Left lung (tissue), 4 donors: ENCODE measurements at regions not wholly inside any gene's neighbourhood (a gene's known extent, or its start where the extent isn't known, plus 50 kb on each side); places are given as distances from the start of the nearest gene placed in this dataset.

Experiments
- ATAC-seq: fragments of 200-7000 bp; cut with Tn5 transposase; one replicate; pipeline ENCODE4 v1.9.1; 2020; ENCODE audit warnings: moderate library complexity
- DNase-seq, 4 donors: peaks; one replicate each; pipeline ENCODE4 v3.0.0-alpha.2; 2013 to 2020
- H3K27ac ChIP-seq, 2 donors: fragments of 200-600 bp; sonication (generic) in 1 of 2; one replicate each; pipeline versions ENCODE4 v1.5.0 to v1.8.0; 2020 to 2021
- H3K27me3 ChIP-seq, 2 donors: fragments of 200-600 bp; sonication (generic) in 1 of 2; one replicate each; pipeline versions ENCODE4 v1.5.0 to v1.8.0; 2020 to 2021
- H3K36me3 ChIP-seq, 2 donors: fragments of 200-600 bp; sonication (generic) in 1 of 2; one replicate each; pipeline versions ENCODE4 v1.5.0 to v1.8.0; 2020 to 2021
- H3K4me1 ChIP-seq, 2 donors: fragments of 200-600 bp; one replicate each; pipeline ENCODE4 v1.8.0; 2021
- H3K4me3 ChIP-seq, 2 donors: fragments of 200-600 bp; sonication (generic) in 1 of 2; one replicate each; pipeline versions ENCODE4 v1.5.0 to v1.8.0; 2020 to 2021; ENCODE audit warnings: mild to moderate bottlenecking in 1 of 2
- H3K9me3 ChIP-seq, 2 donors: fragments of 200-600 bp; sonication (generic) in 1 of 2; one replicate each; pipeline versions ENCODE4 v1.5.0 to v1.8.0; 2020 to 2021
- intact Hi-C, 2 donors: fragments of 100-400 bp; cut with DNase I; formaldehyde crosslinking; loops; one replicate each; pipeline versions ENCODE4 v1.11.2 to v1.14.2; 2022
- TF ChIP-seq, protein P1 (sequence below), 2 donors: fragments of 200-600 bp; sonication (generic) in 1 of 2; IDR thresholded peaks; one replicate each; pipeline versions ENCODE4 v1.5.0 to v1.8.0; 2021; ENCODE audit warnings: antibody characterized with exemption in 2 of 2
- donor health status: DM: no; HTN: yes; CAD: no.
- donor health status: DM: no; HTN: no; CAD: no.

DNA sequence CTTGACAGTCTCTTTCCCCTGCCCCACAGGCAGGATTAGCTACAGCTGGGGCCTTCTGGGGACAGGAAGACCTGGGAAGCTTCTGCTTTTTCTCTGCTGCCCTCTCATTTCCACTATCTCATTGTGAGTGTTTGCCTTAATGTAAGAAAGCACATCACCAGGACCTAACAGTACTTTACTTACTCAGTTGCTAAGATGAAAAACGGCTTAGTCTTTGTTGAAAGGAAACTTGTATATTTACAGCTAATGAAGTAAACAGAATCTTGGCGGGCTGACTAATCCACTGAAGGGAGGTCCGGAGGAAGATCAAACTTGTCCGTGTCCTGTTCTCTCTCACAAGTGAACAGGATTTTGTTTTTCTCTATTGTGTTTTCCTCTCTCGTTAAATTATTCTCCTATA, 128.6 kb downstream of the SOD2 start:
- Histone ChIP-seq H3K4me3 (no peak overlapping the region), H3K27ac (no peak overlapping the region), H3K36me3 (no peaks in the 10 kb centered on the region), H3K4me1 (no peaks in the 10 kb centered on the region), H3K9me3 (peaks cover 0 to 13% of the 10 kb centered on the region in 2 donors), H3K27me3 (no peaks in the 10 kb centered on the region)
- DNase-seq (no peak), ATAC-seq (no peak)
- intact Hi-C loops, result no loop called here
- TF ChIP-seq, protein P1, sequence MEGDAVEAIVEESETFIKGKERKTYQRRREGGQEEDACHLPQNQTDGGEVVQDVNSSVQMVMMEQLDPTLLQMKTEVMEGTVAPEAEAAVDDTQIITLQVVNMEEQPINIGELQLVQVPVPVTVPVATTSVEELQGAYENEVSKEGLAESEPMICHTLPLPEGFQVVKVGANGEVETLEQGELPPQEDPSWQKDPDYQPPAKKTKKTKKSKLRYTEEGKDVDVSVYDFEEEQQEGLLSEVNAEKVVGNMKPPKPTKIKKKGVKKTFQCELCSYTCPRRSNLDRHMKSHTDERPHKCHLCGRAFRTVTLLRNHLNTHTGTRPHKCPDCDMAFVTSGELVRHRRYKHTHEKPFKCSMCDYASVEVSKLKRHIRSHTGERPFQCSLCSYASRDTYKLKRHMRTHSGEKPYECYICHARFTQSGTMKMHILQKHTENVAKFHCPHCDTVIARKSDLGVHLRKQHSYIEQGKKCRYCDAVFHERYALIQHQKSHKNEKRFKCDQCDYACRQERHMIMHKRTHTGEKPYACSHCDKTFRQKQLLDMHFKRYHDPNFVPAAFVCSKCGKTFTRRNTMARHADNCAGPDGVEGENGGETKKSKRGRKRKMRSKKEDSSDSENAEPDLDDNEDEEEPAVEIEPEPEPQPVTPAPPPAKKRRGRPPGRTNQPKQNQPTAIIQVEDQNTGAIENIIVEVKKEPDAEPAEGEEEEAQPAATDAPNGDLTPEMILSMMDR (IDR thresholded peaks at IDR 0.05), result no peak

DNA sequence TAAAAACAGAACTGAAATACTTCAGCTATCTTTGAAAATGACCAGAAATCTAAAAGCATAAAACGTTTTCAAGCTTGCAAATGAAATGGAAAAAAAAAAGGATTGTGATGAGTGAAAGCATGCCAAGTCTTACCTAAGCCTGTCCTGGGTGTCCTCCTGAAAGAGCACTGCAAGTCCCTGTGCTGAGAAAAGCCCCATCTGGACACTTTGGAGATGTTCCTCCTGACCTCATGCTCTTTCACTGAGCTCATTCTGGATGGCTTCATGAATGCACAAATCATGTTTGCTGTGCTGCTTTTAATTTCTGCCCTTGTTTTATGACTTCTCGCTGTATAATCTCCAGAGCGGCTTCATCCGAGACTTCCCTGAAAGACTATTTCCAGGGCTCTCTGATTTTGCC, 136.0 kb downstream of the SOD2 start:
- no peak overlapping the region for H3K27ac ChIP-seq
- ATAC-seq, result no peak
- intact Hi-C loops, result no loop called here
- H3K36me3 ChIP-seq, result no peaks in the 10 kb centered on the region
- no peak for DNase-seq
- H3K27me3 ChIP-seq, result no peaks in the 10 kb centered on the region
- H3K4me3 ChIP-seq, result no peak overlapping the region
- TF ChIP-seq, protein P1 (IDR thresholded peaks at IDR 0.05), result no peak
- no peaks in the 10 kb centered on the region for H3K4me1 ChIP-seq
- no peaks in the 10 kb centered on the region for H3K9me3 ChIP-seq

DNA sequence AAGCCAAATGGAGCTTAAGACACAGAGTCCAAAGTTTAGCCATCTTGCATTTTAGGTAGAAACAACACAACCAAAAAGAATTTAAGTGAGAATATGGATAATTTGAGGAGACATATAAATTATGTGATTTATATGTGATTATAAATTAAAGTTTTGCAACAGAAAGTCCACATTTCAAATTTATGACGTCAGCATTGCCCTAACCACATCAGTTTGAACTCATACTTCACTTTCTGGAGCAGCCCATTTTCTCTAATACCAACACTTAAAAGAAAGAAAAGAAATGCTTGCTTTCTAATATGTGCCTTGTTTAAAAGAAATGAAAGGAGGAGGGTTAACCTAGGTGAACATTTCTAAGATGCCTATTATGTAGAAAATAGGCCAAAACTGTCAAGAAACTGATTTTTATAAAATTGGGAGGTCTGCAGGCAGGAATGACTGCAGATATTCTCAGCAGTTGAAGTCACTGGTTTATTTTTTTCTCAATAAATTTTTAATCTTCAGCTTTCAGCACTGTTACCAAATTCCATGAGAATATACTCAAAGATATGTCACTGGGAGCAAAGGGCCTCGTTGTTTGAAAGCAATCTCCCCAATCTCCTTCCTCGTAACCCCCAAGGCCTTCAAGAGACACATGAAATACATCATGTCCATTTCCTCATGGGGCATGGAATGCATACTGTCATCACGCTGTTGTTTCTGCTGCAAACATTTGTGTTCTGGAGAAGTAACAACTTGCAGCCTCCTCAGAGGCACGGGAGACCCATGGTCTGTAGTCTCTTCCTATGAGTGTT, 137.8 kb downstream of the SOD2 start:
- no peaks in the 10 kb centered on the region for H3K9me3 ChIP-seq
- H3K27me3 ChIP-seq, result no peaks in the 10 kb centered on the region
- DNase-seq (no peak), ATAC-seq (no peak)
- intact Hi-C loops, result no loop called here
- TF ChIP-seq, protein P1 (IDR thresholded peaks at IDR 0.05), result no peak
- H3K4me3 ChIP-seq, result no peak overlapping the region
- H3K36me3 ChIP-seq, result no peaks in the 10 kb centered on the region
- no peak overlapping the region for H3K27ac ChIP-seq
- H3K4me1 ChIP-seq, result no peaks in the 10 kb centered on the region

DNA sequence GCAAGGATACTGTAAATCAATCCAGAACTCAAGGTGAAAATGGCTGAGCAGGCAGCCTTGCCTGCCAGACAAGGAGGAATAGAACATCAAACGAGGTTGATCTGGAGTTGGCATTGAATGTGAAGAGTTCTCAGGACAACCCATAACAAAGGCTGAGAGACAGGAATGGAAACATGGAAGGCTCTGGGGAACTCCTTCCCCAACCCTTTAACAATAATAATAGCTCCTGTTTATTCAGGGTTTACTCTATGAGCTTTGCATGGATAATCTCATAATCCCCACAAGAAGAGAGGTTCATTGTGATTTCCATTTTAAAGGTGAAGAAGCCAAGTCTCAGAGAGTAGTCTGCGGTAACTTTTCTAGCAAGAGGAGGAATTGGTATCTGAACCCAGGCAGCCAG, 151.7 kb downstream of the SOD2 start:
- DNase-seq (no peak), ATAC-seq (no peak)
- H3K4me3 ChIP-seq, result no peak overlapping the region
- no peaks in the 10 kb centered on the region for H3K27me3 ChIP-seq
- H3K27ac ChIP-seq, result no peak overlapping the region
- TF ChIP-seq, protein P1 (IDR thresholded peaks at IDR 0.05), result no peak
- H3K9me3 ChIP-seq, result no peaks in the 10 kb centered on the region
- H3K36me3 ChIP-seq, result no peaks in the 10 kb centered on the region
- no peaks in the 10 kb centered on the region for H3K4me1 ChIP-seq
- intact Hi-C loops, result no loop called here

DNA sequence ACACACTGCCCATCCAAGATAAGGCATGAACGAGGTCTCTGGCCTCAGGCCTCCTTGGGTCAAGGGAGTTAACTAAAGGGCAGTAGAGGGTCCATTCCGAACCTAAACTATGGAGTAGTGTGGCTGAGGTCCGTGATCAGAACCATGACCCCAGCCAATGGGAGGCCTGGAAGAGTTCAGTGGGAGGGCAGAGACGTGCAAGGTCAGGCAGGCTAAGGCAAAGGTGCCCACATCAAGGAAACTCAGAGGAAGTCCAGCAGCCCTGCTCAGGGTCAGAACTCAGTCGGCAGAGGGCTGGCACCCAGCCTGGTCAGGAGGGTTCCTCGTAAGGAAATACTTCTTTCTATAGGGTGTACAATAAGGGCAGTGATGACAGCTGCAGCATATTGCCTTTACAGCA, 152.2 kb downstream of the SOD2 start:
- ATAC-seq, result no peak
- Histone ChIP-seq H3K27me3 (no peaks in the 10 kb centered on the region), H3K4me3 (no peak overlapping the region), H3K9me3 (no peaks in the 10 kb centered on the region), H3K36me3 (no peaks in the 10 kb centered on the region), H3K4me1 (no peaks in the 10 kb centered on the region), H3K27ac (no peak overlapping the region)
- no peak for DNase-seq
- intact Hi-C loops, result no loop called here
- TF ChIP-seq, protein P1 (IDR thresholded peaks at IDR 0.05), result no peak
